ENCODE measurements at regions not wholly inside any gene's neighbourhood (a gene's known extent, or its start where the extent isn't known, plus 50 kb on each side); places are given as distances from the start of the nearest gene placed in this dataset.

GRCh38 chr13:92972751-92973150 lies 253.9 kb upstream of the GPC6 start:
- 100% methylated on average over 1 of the region's 3 CpGs for WGBS
- Histone ChIP-seq H2BK5ac (ENCODE audit: low read depth, low read length, poor library complexity, severe bottlenecking) (no peak overlapping the region), H4K91ac (ENCODE audit: low read length) (no peak overlapping the region), H3K14ac (ENCODE audit: low read length in 2 of 2) (no peak overlapping the region), H2BK15ac (ENCODE audit: low read depth, poor library complexity, severe bottlenecking) (no peak overlapping the region), H3K4me2 (ENCODE audit: low read length, poor library complexity, severe bottlenecking) (no peak overlapping the region), H3K4me1 (ENCODE audit: control insufficient read depth, insufficient read depth, low read depth, low read length) (no peaks in the 10 kb centered on the region), H3K23ac (ENCODE audit: low read length in 2 of 2) (no peak overlapping the region), H4K8ac (ENCODE audit: low read length) (no peak overlapping the region), H3K79me1 (replicated peaks; ENCODE audit: low read length, poor library complexity, severe bottlenecking) (no peaks in the 10 kb centered on the region), H3K4me3 (ENCODE audit: insufficient read depth in 1 of 2, low read depth in 1 of 2, low read length in 2 of 2) (no peak overlapping the region), H3K36me3 (ENCODE audit: control insufficient read depth in 1 of 2, insufficient read depth in 2 of 2, low read depth in 1 of 2, low read length in 2 of 2) (no peaks in the 10 kb centered on the region), H3K27ac (ENCODE audit: low read length, poor library complexity, severe bottlenecking) (no peak overlapping the region), H2BK120ac (ENCODE audit: low read depth, low read length) (no peak overlapping the region), H3K27me3 (ENCODE audit: control insufficient read depth in 1 of 2, insufficient read depth in 1 of 2, low read length in 2 of 2) (no peaks in the 10 kb centered on the region), H2AFZ (ENCODE audit: low read depth, low read length) (no peak overlapping the region), H2BK12ac (ENCODE audit: low read length in 2 of 2) (no peak overlapping the region), H3K4ac (ENCODE audit: low read depth in 1 of 2, low read length in 2 of 2) (no peak overlapping the region), H3K18ac (ENCODE audit: low read depth in 1 of 2, low read length in 2 of 2) (no peak overlapping the region), H3K9me3 (ENCODE audit: control insufficient read depth, low read length) (no peaks in the 10 kb centered on the region), H2AK5ac (ENCODE audit: low read length, severe bottlenecking) (no peak overlapping the region), H3K9ac (ENCODE audit: low read length) (no peak overlapping the region)
- no peak for DNase-seq

GRCh38 chr13:92974905-92975429 lies 251.6 kb upstream of the GPC6 start:
- H3K23ac ChIP-seq (ENCODE audit: low read length in 2 of 2), result no peak overlapping the region
- H2BK120ac ChIP-seq (ENCODE audit: low read depth, low read length), result no peak overlapping the region
- no peak overlapping the region for H2BK5ac ChIP-seq (ENCODE audit: low read depth, low read length, poor library complexity, severe bottlenecking)
- 92% methylated on average over 8 of the region's 8 CpGs for WGBS
- H2BK12ac ChIP-seq (ENCODE audit: low read length in 2 of 2), result no peak overlapping the region
- H2AK5ac ChIP-seq (ENCODE audit: low read length, severe bottlenecking), result no peak overlapping the region
- no peak overlapping the region for H2AFZ ChIP-seq (ENCODE audit: low read depth, low read length)
- H3K4me1 ChIP-seq (ENCODE audit: control insufficient read depth, insufficient read depth, low read depth, low read length), result no peaks in the 10 kb centered on the region
- H3K9ac ChIP-seq (ENCODE audit: low read length), result no peak overlapping the region
- H3K18ac ChIP-seq (ENCODE audit: low read depth in 1 of 2, low read length in 2 of 2), result no peak overlapping the region
- no peak overlapping the region for H2BK15ac ChIP-seq (ENCODE audit: low read depth, poor library complexity, severe bottlenecking)
- no peaks in the 10 kb centered on the region for H3K36me3 ChIP-seq (ENCODE audit: control insufficient read depth in 1 of 2, insufficient read depth in 2 of 2, low read depth in 1 of 2, low read length in 2 of 2)
- H3K79me1 ChIP-seq (replicated peaks; ENCODE audit: low read length, poor library complexity, severe bottlenecking), result no peaks in the 10 kb centered on the region
- H4K8ac ChIP-seq (ENCODE audit: low read length), result no peak overlapping the region
- no peaks in the 10 kb centered on the region for H3K27me3 ChIP-seq (ENCODE audit: control insufficient read depth in 1 of 2, insufficient read depth in 1 of 2, low read length in 2 of 2)
- no peak overlapping the region for H3K27ac ChIP-seq (ENCODE audit: low read length, poor library complexity, severe bottlenecking)
- no peak for DNase-seq
- no peak overlapping the region for H3K4ac ChIP-seq (ENCODE audit: low read depth in 1 of 2, low read length in 2 of 2)
- no peak overlapping the region for H3K4me2 ChIP-seq (ENCODE audit: low read length, poor library complexity, severe bottlenecking)
- H4K91ac ChIP-seq (ENCODE audit: low read length), result no peak overlapping the region
- no peak overlapping the region for H3K4me3 ChIP-seq (ENCODE audit: insufficient read depth in 1 of 2, low read depth in 1 of 2, low read length in 2 of 2)
- peak overlapping the region in 1 of 2 experiments; percentile 63 for H3K14ac ChIP-seq (ENCODE audit: low read length in 2 of 2)
- H3K9me3 ChIP-seq (ENCODE audit: control insufficient read depth, low read length), result no peaks in the 10 kb centered on the region

- no peak overlapping the region for H3K27ac ChIP-seq (ENCODE audit: low read length, poor library complexity, severe bottlenecking)
- H3K36me3 ChIP-seq (ENCODE audit: control insufficient read depth in 1 of 2, insufficient read depth in 2 of 2, low read depth in 1 of 2, low read length in 2 of 2), result no peaks in the 10 kb centered on the region
- DNase-seq, result no peak
- no peak overlapping the region for H2BK5ac ChIP-seq (ENCODE audit: low read depth, low read length, poor library complexity, severe bottlenecking)
- no peaks in the 10 kb centered on the region for H3K9me3 ChIP-seq (ENCODE audit: control insufficient read depth, low read length)
- H3K23ac ChIP-seq (ENCODE audit: low read length in 2 of 2), result no peak overlapping the region
- no peak overlapping the region for H3K18ac ChIP-seq (ENCODE audit: low read depth in 1 of 2, low read length in 2 of 2)
- no peaks in the 10 kb centered on the region for H3K79me1 ChIP-seq (replicated peaks; ENCODE audit: low read length, poor library complexity, severe bottlenecking)
- no peak overlapping the region for H4K8ac ChIP-seq (ENCODE audit: low read length)
- H3K4ac ChIP-seq (ENCODE audit: low read depth in 1 of 2, low read length in 2 of 2), result no peak overlapping the region
- no peak overlapping the region for H3K4me3 ChIP-seq (ENCODE audit: insufficient read depth in 1 of 2, low read depth in 1 of 2, low read length in 2 of 2)
- no peaks in the 10 kb centered on the region for H3K27me3 ChIP-seq (ENCODE audit: control insufficient read depth in 1 of 2, insufficient read depth in 1 of 2, low read length in 2 of 2)
- H3K4me1 ChIP-seq (ENCODE audit: control insufficient read depth, insufficient read depth, low read depth, low read length), result no peaks in the 10 kb centered on the region
- no peak overlapping the region for H2BK12ac ChIP-seq (ENCODE audit: low read length in 2 of 2)
- no peak overlapping the region for H2AFZ ChIP-seq (ENCODE audit: low read depth, low read length)
- no peak overlapping the region for H2AK5ac ChIP-seq (ENCODE audit: low read length, severe bottlenecking)
- no peak overlapping the region for H4K91ac ChIP-seq (ENCODE audit: low read length)
- no peak overlapping the region for H3K4me2 ChIP-seq (ENCODE audit: low read length, poor library complexity, severe bottlenecking)
- no peak overlapping the region for H2BK120ac ChIP-seq (ENCODE audit: low read depth, low read length)
- no peak overlapping the region for H2BK15ac ChIP-seq (ENCODE audit: low read depth, poor library complexity, severe bottlenecking)
- no peak overlapping the region for H3K9ac ChIP-seq (ENCODE audit: low read length)
- H3K14ac ChIP-seq (ENCODE audit: low read length in 2 of 2), result no peak overlapping the region
Measured at GRCh38 chr13:92976657-92977056, 249.9 kb upstream of the GPC6 start.

DNA sequence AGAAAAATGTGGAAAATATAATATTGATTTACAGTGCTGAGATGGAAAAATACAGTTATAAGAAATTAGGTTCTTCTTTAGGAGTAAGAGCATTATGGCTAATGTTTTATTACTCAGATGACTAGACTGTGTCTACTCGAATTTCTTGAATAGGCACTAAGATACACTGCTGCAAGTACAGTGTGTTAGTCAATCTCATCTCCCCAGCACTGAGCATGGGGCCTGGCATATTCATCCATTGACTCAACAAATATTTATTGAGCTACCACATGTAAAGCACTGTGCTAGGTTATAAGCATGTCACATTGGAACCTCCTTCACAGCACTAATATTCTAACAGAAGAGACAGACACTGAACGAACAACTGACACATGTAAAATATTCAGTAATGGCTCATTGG lies 242.5 kb upstream of the GPC6 start:
- H3K18ac ChIP-seq (ENCODE audit: low read depth in 1 of 2, low read length in 2 of 2), result no peak overlapping the region
- no peak overlapping the region for H2BK120ac ChIP-seq (ENCODE audit: low read depth, low read length)
- 85% methylated on average over 2 of the region's 2 CpGs for WGBS

More for the DNA sequence above, 242.5 kb upstream of the GPC6 start:
- no peak overlapping the region for H2AK5ac ChIP-seq (ENCODE audit: low read length, severe bottlenecking)
- no peak overlapping the region for H3K4ac ChIP-seq (ENCODE audit: low read depth in 1 of 2, low read length in 2 of 2)
- no peak overlapping the region for H2AFZ ChIP-seq (ENCODE audit: low read depth, low read length)
- no peak overlapping the region for H3K27ac ChIP-seq (ENCODE audit: low read length, poor library complexity, severe bottlenecking)
- no peak overlapping the region for H3K4me2 ChIP-seq (ENCODE audit: low read length, poor library complexity, severe bottlenecking)
- peaks cover 12% of the 10 kb centered on the region for H3K9me3 ChIP-seq (ENCODE audit: control insufficient read depth, low read length)
- H4K91ac ChIP-seq (ENCODE audit: low read length), result no peak overlapping the region
- DNase-seq, result no peak
- no peak overlapping the region for H2BK15ac ChIP-seq (ENCODE audit: low read depth, poor library complexity, severe bottlenecking)
- H3K9ac ChIP-seq (ENCODE audit: low read length), result no peak overlapping the region
- no peaks in the 10 kb centered on the region for H3K27me3 ChIP-seq (ENCODE audit: control insufficient read depth in 1 of 2, insufficient read depth in 1 of 2, low read length in 2 of 2)
- H3K23ac ChIP-seq (ENCODE audit: low read length in 2 of 2), result no peak overlapping the region
- no peaks in the 10 kb centered on the region for H3K36me3 ChIP-seq (ENCODE audit: control insufficient read depth in 1 of 2, insufficient read depth in 2 of 2, low read depth in 1 of 2, low read length in 2 of 2)
- H2BK12ac ChIP-seq (ENCODE audit: low read length in 2 of 2), result no peak overlapping the region
- H3K14ac ChIP-seq (ENCODE audit: low read length in 2 of 2), result no peak overlapping the region
- H2BK5ac ChIP-seq (ENCODE audit: low read depth, low read length, poor library complexity, severe bottlenecking), result no peak overlapping the region
- no peaks in the 10 kb centered on the region for H3K4me1 ChIP-seq (ENCODE audit: control insufficient read depth, insufficient read depth, low read depth, low read length)
- H3K79me1 ChIP-seq (replicated peaks; ENCODE audit: low read length, poor library complexity, severe bottlenecking), result no peaks in the 10 kb centered on the region
- H3K4me3 ChIP-seq (ENCODE audit: insufficient read depth in 1 of 2, low read depth in 1 of 2, low read length in 2 of 2), result no peak overlapping the region
- H4K8ac ChIP-seq (ENCODE audit: low read length), result no peak overlapping the region
